CD14-positive monocyte (primary cell): ENCODE measurements at regions not wholly inside any gene's neighbourhood (a gene's known extent, or its start where the extent isn't known, plus 50 kb on each side); places are given as distances from the start of the nearest gene placed in this dataset.

Experiments used
- DNase-seq, 3 donors: peaks; one replicate each; pipeline ENCODE4 v3.0.0-alpha.2; 2011 to 2022
- H2AFZ ChIP-seq: 2 replicates; pipeline ENCODE4 v1.6.0; 2012; ENCODE audit warnings: mild to moderate bottlenecking, low read depth, low read length, inconsistent platforms; ENCODE audit not compliant: insufficient read depth, poor library complexity, severe bottlenecking
- H3K27ac ChIP-seq, 2 donors: 1 replicate in 1 of 2; 2 replicates in 1 of 2; pipeline ENCODE4 v1.5.1; 2012 to 2013; ENCODE audit warnings: low read length in 2 of 2, control low read depth in 1 of 2, inconsistent platforms in 1 of 2, low read depth in 1 of 2, mild to moderate bottlenecking in 1 of 2
- H3K27me3 ChIP-seq, 2 donors: one replicate each; pipeline versions ENCODE4 v1.6.0 to v1.6.1; 2011 to 2013; ENCODE audit warnings: low read length in 2 of 2; ENCODE audit not compliant: control insufficient read depth in 2 of 2, insufficient read depth in 2 of 2
- H3K36me3 ChIP-seq, 2 donors: replicated peaks in 1 of 2; 1 replicate in 1 of 2; 2 replicates in 1 of 2; pipeline versions ENCODE4 v1.5.1 to v1.6.1; 2012 to 2013; ENCODE audit warnings: low read length in 2 of 2, control low read depth in 1 of 2, inconsistent platforms in 1 of 2, mild to moderate bottlenecking in 1 of 2; ENCODE audit not compliant: insufficient read depth in 2 of 2, control insufficient read depth in 1 of 2
- H3K4me1 ChIP-seq, 2 donors: 1 replicate in 1 of 2; 2 replicates in 1 of 2; pipeline versions ENCODE4 v1.5.1 to v1.6.1; 2012 to 2013; ENCODE audit warnings: low read length in 2 of 2, control low read depth in 1 of 2, inconsistent platforms in 1 of 2, mild to moderate bottlenecking in 1 of 2, moderate library complexity in 1 of 2; ENCODE audit not compliant: insufficient read depth in 2 of 2, control insufficient read depth in 1 of 2
- H3K4me2 ChIP-seq: replicated peaks from 2 replicates; pipeline ENCODE3; 2012; ENCODE audit warnings: low read length, moderate library complexity, mild to moderate bottlenecking; ENCODE audit not compliant: poor library complexity, severe bottlenecking; ENCODE audit errors: extremely low read depth
- H3K4me3 ChIP-seq, 3 experiments: fragments of 200-600 bp in 1 of 3; sonication (generic) in 1 of 3; replicated peaks in 1 of 3; 1 replicate in 2 of 3; 2 replicates in 1 of 3; pipeline ENCODE4 v1.5.1; 2011 to 2013; ENCODE audit warnings: low read length in 3 of 3, mild to moderate bottlenecking in 3 of 3, control low read depth in 2 of 3, low read depth in 2 of 3, inconsistent platforms in 1 of 3, moderate library complexity in 1 of 3
- H3K79me2 ChIP-seq: 2 replicates; pipeline ENCODE4 v1.6.0; 2012; ENCODE audit warnings: mild to moderate bottlenecking, control low read depth, inconsistent platforms, low read length, moderate library complexity; ENCODE audit not compliant: insufficient read depth
- H3K9ac ChIP-seq: 2 replicates; pipeline ENCODE4 v1.6.0; 2017; ENCODE audit warnings: low read length, mild to moderate bottlenecking; ENCODE audit not compliant: insufficient read depth, poor library complexity, severe bottlenecking
- H3K9me3 ChIP-seq, 2 donors: replicated peaks in 1 of 2; 1 replicate in 1 of 2; 2 replicates in 1 of 2; pipeline versions ENCODE4 v1.5.1 to v1.6.1; 2012 to 2013; ENCODE audit warnings: low read length in 2 of 2, control low read depth in 1 of 2; ENCODE audit not compliant: control insufficient read depth in 1 of 2, insufficient read depth in 1 of 2
- H4K20me1 ChIP-seq: 2 replicates; pipeline ENCODE4 v1.6.0; 2012; ENCODE audit warnings: mild to moderate bottlenecking, low read length, control low read depth, moderate library complexity; ENCODE audit not compliant: insufficient read depth
- H3K27ac Mint-ChIP-seq, 7 donors: one replicate each; pipeline ENCODE4 v1.8.0; 2020; ENCODE audit warnings: mild to moderate bottlenecking in 7 of 7, mixed read lengths in 7 of 7, moderate library complexity in 6 of 7, inconsistent platforms in 2 of 7
- H3K27me3 Mint-ChIP-seq, 3 donors: one replicate each; pipeline ENCODE4 v1.8.0; 2021 to 2022; ENCODE audit warnings: low read depth in 3 of 3, mild to moderate bottlenecking in 3 of 3, mixed read lengths in 3 of 3, moderate library complexity in 3 of 3, inconsistent platforms in 1 of 3
- H3K36me3 Mint-ChIP-seq, 2 donors: one replicate each; pipeline ENCODE4 v1.8.0; 2020; ENCODE audit warnings: mixed read lengths in 2 of 2, inconsistent platforms in 1 of 2, mild to moderate bottlenecking in 1 of 2
- H3K4me1 Mint-ChIP-seq: one replicate; pipeline ENCODE4 v1.8.0; 2020; ENCODE audit warnings: mild to moderate bottlenecking, mixed read lengths
- H3K4me3 Mint-ChIP-seq, 2 donors: one replicate each; pipeline ENCODE4 v1.8.0; 2020; ENCODE audit warnings: mild to moderate bottlenecking in 2 of 2, mixed read lengths in 2 of 2, moderate library complexity in 1 of 2
- H3K9me3 Mint-ChIP-seq, 7 donors: one replicate each; pipeline ENCODE4 v1.8.0; 2020 to 2022; ENCODE audit warnings: mixed read lengths in 7 of 7, mild to moderate bottlenecking in 6 of 7, moderate library complexity in 6 of 7, inconsistent platforms in 2 of 7
- CTCF ChIP-seq: fragments of 200-600 bp; IDR thresholded peaks from one replicate; pipeline ENCODE4 v1.8.0; 2022; ENCODE audit warnings: antibody characterized with exemption, mild to moderate bottlenecking
- WGBS: methylation state at CpG from one replicate; pipeline ENCODE4 v1.1.5; 2013; ENCODE audit warnings: missing lambda C conversion rate; ENCODE audit not compliant: insufficient coverage; 5-methylcytosine and 5-hydroxymethylcytosine counted together
- intact Hi-C, 2 donors: fragments of 100-400 bp; cut with micrococcal nuclease; formaldehyde crosslinking; loops; one replicate each; pipeline versions ENCODE4 v1.15.0 to v1.15.1; 2023

- Mint-ChIP-seq H3K36me3 (no peaks in the 10 kb centered on the region), H3K9me3 (peaks cover 0 to 6% (median 3%) of the 10 kb centered on the region in 7 donors), H3K4me3 (no peak overlapping the region), H3K27ac (no peak overlapping the region), H3K27me3 (no peaks in the 10 kb centered on the region), H3K4me1 (peaks cover 45% of the 10 kb centered on the region)
- H3K9ac ChIP-seq: no peak overlapping the region
- no peak overlapping the region for H3K4me2 ChIP-seq
- intact Hi-C loops: no loop called here
- WGBS: 0% methylated on average over 1 of the region's 1 CpG
- no peak overlapping the region for H3K4me3 ChIP-seq
- TF ChIP-seq CTCF: no peak
- H2AFZ ChIP-seq: no peak overlapping the region
- no peaks in the 10 kb centered on the region for H3K79me2 ChIP-seq
- no peaks in the 10 kb centered on the region for H3K36me3 ChIP-seq
- no peaks in the 10 kb centered on the region for H3K27me3 ChIP-seq
- H3K4me1 ChIP-seq: peaks cover 46 to 52% of the 10 kb centered on the region in 2 donors
- DNase-seq: peak in 1 of 3 donors; percentile 41
- no peak overlapping the region for H3K27ac ChIP-seq
- H4K20me1 ChIP-seq: no peaks in the 10 kb centered on the region
- H3K9me3 ChIP-seq: no peaks in the 10 kb centered on the region
These were observed 308.3 kb upstream of the AKR1E2 start for GRCh38 chr10:4517746-4518145.

- Mint-ChIP-seq H3K4me1 (peaks cover 48% of the 10 kb centered on the region), H3K27me3 (no peaks in the 10 kb centered on the region), H3K27ac (peak overlapping the region in 5 of 7 donors; percentile 74 to 97 (median 93)), H3K4me3 (no peak overlapping the region), H3K9me3 (peaks cover 0 to 6% (median 3%) of the 10 kb centered on the region in 7 donors), H3K36me3 (no peaks in the 10 kb centered on the region)
- no peaks in the 10 kb centered on the region for H4K20me1 ChIP-seq
- peaks cover 46 to 54% of the 10 kb centered on the region in 2 donors for H3K4me1 ChIP-seq
- H3K4me2 ChIP-seq: no peak overlapping the region
- peak overlapping the region; percentile 76 to 84 for H3K27ac ChIP-seq
- intact Hi-C loops: no loop called here
- no peak overlapping the region for H3K9ac ChIP-seq
- H3K9me3 ChIP-seq: no peaks in the 10 kb centered on the region
- 100% methylated on average over 4 of the region's 5 CpGs for WGBS
- DNase-seq: no peak
- no peaks in the 10 kb centered on the region for H3K79me2 ChIP-seq
- H3K4me3 ChIP-seq: no peak overlapping the region
- TF ChIP-seq CTCF: no peak
- no peaks in the 10 kb centered on the region for H3K36me3 ChIP-seq
- H2AFZ ChIP-seq: no peak overlapping the region
- no peaks in the 10 kb centered on the region for H3K27me3 ChIP-seq
These were observed 310.3 kb upstream of the AKR1E2 start for GRCh38 chr10:4515721-4516120.
